GM23338 (cell line): ENCODE measurements at regions not wholly inside any gene's neighbourhood (a gene's known extent, or its start where the extent isn't known, plus 50 kb on each side); places are given as distances from the start of the nearest gene placed in this dataset. TPM values are rescaled to one million over a fixed set of nuclear protein-coding genes. Genes with fewer than 3 reads are reported as not detected.

ENCODE experiments used
- small RNA-seq: library from RNA; depleted of rRNA; stranded (forward); fragments of <200 nt; gene quantifications from one replicate; pipeline ENCODE3, GENCODE V24; 2014; ENCODE audit warnings: low replicate concordance

Small RNA genes lying in the stretch of these regions (small RNA-seq; reads per million reads assigned to genes)
- gene AC137761.2 (not detected), gene AC142086.2 (not detected)
